ENCODE measurements at regions not wholly inside any gene's neighbourhood (a gene's known extent, or its start where the extent isn't known, plus 50 kb on each side); places are given as distances from the start of the nearest gene placed in this dataset.

- H3K27ac ChIP-seq = no peak overlapping the region
- TF ChIP-seq EZH2 (IDR thresholded peaks at IDR 0.05; ENCODE audit: borderline replicate concordance) = no peak
Measured at GRCh38 chr1:193539731-193540459, 353.5 kb upstream of the B3GALT2 start.

GRCh38 chr1:193538680-193539079 is 352.3 kb upstream of the B3GALT2 start:
- H3K27ac ChIP-seq = no peak overlapping the region
- TF ChIP-seq EZH2phosphoT487 (IDR thresholded peaks at IDR 0.05; ENCODE audit: low read depth, severe bottlenecking, unreplicated experiment) (no peak), CTCF (IDR thresholded peaks at IDR 0.05; ENCODE audit: poor library complexity) (no peak), EZH2 (IDR thresholded peaks at IDR 0.05; ENCODE audit: borderline replicate concordance) (no peak)
- WGBS (ENCODE audit: low lambda C conversion rate, missing lambda C conversion rate) = 87% methylated on average over 6 of the region's 6 CpGs

More at GRCh38 chr1:193539731-193540459, 353.5 kb upstream of the B3GALT2 start:
- Histone ChIP-seq H3K9me2 (replicated peaks; ENCODE audit: insufficient read depth) (no peaks in the 10 kb centered on the region), H3K4me2 (no peak overlapping the region), H3K36me3 (replicated peaks; ENCODE audit: insufficient read depth, low read depth) (no peaks in the 10 kb centered on the region), H3K4me1 (ENCODE audit: insufficient read depth) (peaks cover 12% of the 10 kb centered on the region), H3K27me3 (no peaks in the 10 kb centered on the region), H3K4me3 (no peak overlapping the region), H3K9me3 (ENCODE audit: low read depth) (no peaks in the 10 kb centered on the region), H2AFZ (no peak overlapping the region), H3K79me2 (no peaks in the 10 kb centered on the region), H4K20me1 (ENCODE audit: insufficient read depth, poor library complexity, severe bottlenecking) (no peaks in the 10 kb centered on the region)
- 92% methylated on average over 7 of the region's 7 CpGs for WGBS (ENCODE audit: low lambda C conversion rate, missing lambda C conversion rate)
- DNase-seq (ENCODE audit: low spot score) = no peak

GRCh38 chr1:193538003-193538354 is 351.6 kb upstream of the B3GALT2 start:
- Histone ChIP-seq H3K9me2 (replicated peaks; ENCODE audit: insufficient read depth) (no peaks in the 10 kb centered on the region), H2AFZ (no peak overlapping the region), H3K4me3 (no peak overlapping the region), H4K20me1 (ENCODE audit: insufficient read depth, poor library complexity, severe bottlenecking) (no peaks in the 10 kb centered on the region), H3K4me1 (ENCODE audit: insufficient read depth) (peaks cover 6% of the 10 kb centered on the region), H3K9me3 (ENCODE audit: low read depth) (no peaks in the 10 kb centered on the region), H3K36me3 (replicated peaks; ENCODE audit: insufficient read depth, low read depth) (no peaks in the 10 kb centered on the region), H3K27me3 (no peaks in the 10 kb centered on the region), H3K4me2 (no peak overlapping the region), H3K27ac (no peak overlapping the region), H3K79me2 (no peaks in the 10 kb centered on the region)
- TF ChIP-seq EZH2 (IDR thresholded peaks at IDR 0.05; ENCODE audit: borderline replicate concordance) (no peak), EZH2phosphoT487 (IDR thresholded peaks at IDR 0.05; ENCODE audit: low read depth, severe bottlenecking, unreplicated experiment) (no peak), CTCF (IDR thresholded peaks at IDR 0.05; ENCODE audit: poor library complexity) (no peak)
- WGBS (ENCODE audit: low lambda C conversion rate, missing lambda C conversion rate) = 96% methylated on average over 2 of the region's 2 CpGs
- DNase-seq (ENCODE audit: low spot score) = no peak

More at GRCh38 chr1:193538680-193539079, 352.3 kb upstream of the B3GALT2 start:
- Histone ChIP-seq H2AFZ (no peak overlapping the region), H3K4me3 (no peak overlapping the region), H3K9me2 (replicated peaks; ENCODE audit: insufficient read depth) (no peaks in the 10 kb centered on the region), H3K4me1 (ENCODE audit: insufficient read depth) (peaks cover 9% of the 10 kb centered on the region), H4K20me1 (ENCODE audit: insufficient read depth, poor library complexity, severe bottlenecking) (no peaks in the 10 kb centered on the region), H3K9me3 (ENCODE audit: low read depth) (no peaks in the 10 kb centered on the region), H3K79me2 (no peaks in the 10 kb centered on the region), H3K36me3 (replicated peaks; ENCODE audit: insufficient read depth, low read depth) (no peaks in the 10 kb centered on the region), H3K27me3 (no peaks in the 10 kb centered on the region), H3K4me2 (no peak overlapping the region)
- DNase-seq (ENCODE audit: low spot score) = no peak

- H3K79me2 ChIP-seq = no peaks in the 10 kb centered on the region
- H3K4me1 ChIP-seq (ENCODE audit: insufficient read depth) = peaks cover 2% of the 10 kb centered on the region
- no peaks in the 10 kb centered on the region for H3K9me3 ChIP-seq (ENCODE audit: low read depth)
- WGBS (ENCODE audit: low lambda C conversion rate, missing lambda C conversion rate) = 83% methylated on average over 7 of the region's 7 CpGs
- H4K20me1 ChIP-seq (ENCODE audit: insufficient read depth, poor library complexity, severe bottlenecking) = no peaks in the 10 kb centered on the region
- H3K9me2 ChIP-seq (replicated peaks; ENCODE audit: insufficient read depth) = no peaks in the 10 kb centered on the region
- H3K4me2 ChIP-seq = no peak overlapping the region
- no peak overlapping the region for H2AFZ ChIP-seq
- no peak overlapping the region for H3K27ac ChIP-seq
- H3K36me3 ChIP-seq (replicated peaks; ENCODE audit: insufficient read depth, low read depth) = no peaks in the 10 kb centered on the region
- no peak overlapping the region for H3K4me3 ChIP-seq
- TF ChIP-seq EZH2 (IDR thresholded peaks at IDR 0.05; ENCODE audit: borderline replicate concordance) (no peak), EZH2phosphoT487 (IDR thresholded peaks at IDR 0.05; ENCODE audit: low read depth, severe bottlenecking, unreplicated experiment) (no peak), CTCF (IDR thresholded peaks at IDR 0.05; ENCODE audit: poor library complexity) (no peak)
- no peak for DNase-seq (ENCODE audit: low spot score)
- H3K27me3 ChIP-seq = no peaks in the 10 kb centered on the region
Measured at GRCh38 chr1:193537266-193538002, 351.0 kb upstream of the B3GALT2 start.
